Hepatocyte (in vitro differentiated cells): ENCODE measurements at regions not wholly inside any gene's neighbourhood (a gene's known extent, or its start where the extent isn't known, plus 50 kb on each side); places are given as distances from the start of the nearest gene placed in this dataset.
"Not testable (repeated sequence)": the region's sequence is repeated elsewhere in the genome, so short reads cannot be mapped to it uniquely, and the experiment has no call there.

ENCODE experiments used
- DNase-seq: peaks from one replicate; pipeline ENCODE4 v3.0.0-alpha.2; 2016; ENCODE audit warnings: low spot score
- H2AFZ ChIP-seq: fragments of 200-600 bp; sonication (generic); 2 replicates; pipeline ENCODE4 v1.6.0; 2016; ENCODE audit warnings: antibody characterized with exemption, mild to moderate bottlenecking
- H3K27ac ChIP-seq: fragments of 200-600 bp; sonication (generic); 2 replicates; pipeline ENCODE4 v1.5.1; 2016; ENCODE audit warnings: mild to moderate bottlenecking
- H3K27me3 ChIP-seq: fragments of 200-600 bp; sonication (generic); 2 replicates; pipeline ENCODE4 v1.6.1; 2016
- H3K36me3 ChIP-seq: fragments of 200-600 bp; sonication (generic); replicated peaks from 2 replicates; pipeline ENCODE4 v1.5.1; 2016; ENCODE audit warnings: low read depth; ENCODE audit not compliant: insufficient read depth
- H3K4me1 ChIP-seq: fragments of 200-600 bp; sonication (generic); 2 replicates; pipeline ENCODE4 v1.5.1; 2016; ENCODE audit warnings: mild to moderate bottlenecking, moderate library complexity; ENCODE audit not compliant: insufficient read depth
- H3K4me2 ChIP-seq: fragments of 200-600 bp; sonication (generic); 2 replicates; pipeline ENCODE4 v1.6.0; 2016
- H3K4me3 ChIP-seq: fragments of 200-600 bp; sonication (generic); 2 replicates; pipeline ENCODE4 v1.5.1; 2016; ENCODE audit warnings: mild to moderate bottlenecking
- H3K79me2 ChIP-seq: fragments of 200-600 bp; sonication (generic); 2 replicates; pipeline ENCODE4 v1.6.0; 2017; ENCODE audit warnings: mild to moderate bottlenecking
- H3K9me2 ChIP-seq: fragments of 200-600 bp; sonication (generic); replicated peaks from 2 replicates; pipeline ENCODE4 v1.6.0; 2017; ENCODE audit warnings: mild to moderate bottlenecking; ENCODE audit not compliant: insufficient read depth
- H3K9me3 ChIP-seq: fragments of 200-600 bp; sonication (generic); 2 replicates; pipeline ENCODE4 v1.5.1; 2016; ENCODE audit warnings: low read depth, mild to moderate bottlenecking
- H4K20me1 ChIP-seq: fragments of 200-600 bp; sonication (generic); 2 replicates; pipeline ENCODE4 v1.6.0; 2016; ENCODE audit warnings: mild to moderate bottlenecking; ENCODE audit not compliant: insufficient read depth, poor library complexity, severe bottlenecking
- EZH2 ChIP-seq: fragments of 200-600 bp; sonication (generic); IDR thresholded peaks from 2 replicates; pipeline ENCODE4 v1.6.1; 2016; ENCODE audit warnings: antibody characterized with exemption, mild to moderate bottlenecking, borderline replicate concordance
- EZH2phosphoT487 ChIP-seq: fragments of 200-600 bp; sonication (generic); IDR thresholded peaks from one replicate; pipeline ENCODE4 v1.6.1; 2018; ENCODE audit warnings: antibody characterized with exemption, mild to moderate bottlenecking, low read depth, moderate library complexity; ENCODE audit not compliant: unreplicated experiment, severe bottlenecking
- WGBS: methylation state at CpG from one replicate; pipeline ENCODE4 v1.1.6; 2016; ENCODE audit warnings: low lambda C conversion rate; ENCODE audit errors: missing lambda C conversion rate; 5-methylcytosine and 5-hydroxymethylcytosine counted together
- TF ChIP-seq, protein P1 (sequence below): fragments of 200-600 bp; sonication (generic); IDR thresholded peaks from 2 replicates; pipeline ENCODE4 v1.5.1; 2016; ENCODE audit warnings: antibody characterized with exemption, mild to moderate bottlenecking; ENCODE audit not compliant: poor library complexity

DNA sequence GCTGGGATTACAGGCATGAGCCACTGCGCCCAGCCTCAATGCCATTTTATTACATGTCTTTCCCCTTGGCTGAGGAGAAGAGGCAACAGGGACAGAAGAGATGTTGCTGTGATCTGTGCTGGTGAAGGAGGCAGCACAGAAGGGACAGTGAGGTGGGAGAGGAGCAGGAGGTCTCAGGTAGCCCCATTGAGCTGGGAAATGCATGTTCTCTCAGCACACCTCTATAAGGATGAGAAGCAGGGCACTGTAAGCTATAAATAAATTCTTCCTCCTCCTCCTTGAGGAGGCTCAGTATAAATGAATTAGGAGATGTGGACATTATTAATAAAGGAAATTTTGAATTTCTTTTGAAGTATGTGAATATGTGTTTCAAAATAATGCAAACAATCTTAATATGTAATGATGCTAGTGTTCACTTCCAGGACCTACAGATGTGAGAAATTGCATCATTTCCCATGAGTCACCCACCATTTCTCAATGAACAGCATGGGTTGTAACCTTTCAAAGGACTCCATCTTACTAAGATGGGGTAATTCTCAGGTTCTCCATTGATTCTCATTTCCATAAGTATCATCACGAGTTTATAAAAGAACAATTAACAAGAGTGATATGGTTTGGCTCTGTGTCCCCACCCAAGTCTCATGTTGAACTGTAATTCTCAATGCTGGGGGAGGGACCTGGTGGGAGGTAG, 88.9 kb upstream of the ODAD2 start:
- Histone ChIP-seq H3K27ac (no peak overlapping the region), H3K4me1 (no peaks in the 10 kb centered on the region), H2AFZ (no peak overlapping the region)

DNA sequence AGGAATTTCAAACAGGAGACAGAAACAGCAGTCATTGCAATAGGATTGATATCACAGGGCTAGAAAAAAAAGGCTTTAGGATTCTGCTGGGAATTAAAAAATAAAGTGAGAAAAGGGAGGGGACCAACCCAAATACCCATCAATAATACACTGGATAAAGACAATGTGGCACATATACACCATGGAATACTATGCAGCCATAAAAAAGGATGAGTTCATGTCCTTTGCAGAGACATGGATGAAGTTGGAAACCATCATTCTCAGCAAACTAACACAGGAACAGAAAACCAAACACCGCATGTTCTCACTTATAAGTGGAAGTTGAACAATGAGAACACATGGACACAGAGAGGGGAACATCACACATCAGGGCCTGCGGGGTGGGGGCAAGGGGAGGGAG, 86.9 kb upstream of the ODAD2 start:
- H3K27me3 ChIP-seq, H3K4me1 ChIP-seq, H3K27ac ChIP-seq, H3K36me3 ChIP-seq, H3K79me2 ChIP-seq, H2AFZ ChIP-seq, H3K4me3 ChIP-seq, H3K9me2 ChIP-seq, H4K20me1 ChIP-seq, H3K4me2 ChIP-seq, DNase-seq, H3K9me3 ChIP-seq: not testable (repeated sequence)
- 100% methylated on average over 2 of the region's 2 CpGs for WGBS

More for the DNA sequence above, 88.9 kb upstream of the ODAD2 start:
- no peak overlapping the region for H3K4me2 ChIP-seq
- H3K27me3 ChIP-seq = no peaks in the 10 kb centered on the region
- H3K79me2 ChIP-seq = no peaks in the 10 kb centered on the region
- H3K9me2 ChIP-seq = no peaks in the 10 kb centered on the region
- no peak for DNase-seq
- H4K20me1 ChIP-seq = no peaks in the 10 kb centered on the region
- no peak overlapping the region for H3K4me3 ChIP-seq
- H3K36me3 ChIP-seq = no peaks in the 10 kb centered on the region
- H3K9me3 ChIP-seq = no peaks in the 10 kb centered on the region
- TF ChIP-seq EZH2phosphoT487 = no peak
- TF ChIP-seq, protein P1, sequence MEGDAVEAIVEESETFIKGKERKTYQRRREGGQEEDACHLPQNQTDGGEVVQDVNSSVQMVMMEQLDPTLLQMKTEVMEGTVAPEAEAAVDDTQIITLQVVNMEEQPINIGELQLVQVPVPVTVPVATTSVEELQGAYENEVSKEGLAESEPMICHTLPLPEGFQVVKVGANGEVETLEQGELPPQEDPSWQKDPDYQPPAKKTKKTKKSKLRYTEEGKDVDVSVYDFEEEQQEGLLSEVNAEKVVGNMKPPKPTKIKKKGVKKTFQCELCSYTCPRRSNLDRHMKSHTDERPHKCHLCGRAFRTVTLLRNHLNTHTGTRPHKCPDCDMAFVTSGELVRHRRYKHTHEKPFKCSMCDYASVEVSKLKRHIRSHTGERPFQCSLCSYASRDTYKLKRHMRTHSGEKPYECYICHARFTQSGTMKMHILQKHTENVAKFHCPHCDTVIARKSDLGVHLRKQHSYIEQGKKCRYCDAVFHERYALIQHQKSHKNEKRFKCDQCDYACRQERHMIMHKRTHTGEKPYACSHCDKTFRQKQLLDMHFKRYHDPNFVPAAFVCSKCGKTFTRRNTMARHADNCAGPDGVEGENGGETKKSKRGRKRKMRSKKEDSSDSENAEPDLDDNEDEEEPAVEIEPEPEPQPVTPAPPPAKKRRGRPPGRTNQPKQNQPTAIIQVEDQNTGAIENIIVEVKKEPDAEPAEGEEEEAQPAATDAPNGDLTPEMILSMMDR = no peak
- TF ChIP-seq EZH2 = no peak
- 94% methylated on average over 2 of the region's 2 CpGs for WGBS

DNA sequence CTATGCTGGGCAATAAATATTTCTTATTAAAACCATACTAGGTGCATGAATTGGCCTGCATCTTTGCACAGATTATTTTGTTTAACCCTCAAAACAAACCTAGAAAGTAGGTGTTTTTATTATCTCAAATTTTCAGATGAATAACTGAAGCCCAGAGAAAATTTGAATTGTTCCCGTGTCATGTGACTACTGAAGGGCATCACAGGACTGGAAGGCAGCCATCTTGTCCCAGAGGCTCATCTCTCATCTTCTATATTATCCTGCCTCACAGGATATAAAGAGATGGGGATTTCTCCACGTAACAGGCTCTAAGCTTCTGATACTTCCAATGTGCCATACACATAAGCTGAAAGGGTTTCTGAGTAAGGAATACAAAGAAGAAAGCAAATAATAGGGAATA, 84.0 kb upstream of the ODAD2 start:
- Histone ChIP-seq H3K27ac (no peak overlapping the region), H3K4me3 (no peak overlapping the region), H2AFZ (no peak overlapping the region), H3K36me3 (no peaks in the 10 kb centered on the region), H3K79me2 (no peaks in the 10 kb centered on the region), H3K9me3 (no peaks in the 10 kb centered on the region), H3K4me2 (no peak overlapping the region), H3K4me1 (no peaks in the 10 kb centered on the region), H3K9me2 (no peaks in the 10 kb centered on the region), H4K20me1 (no peaks in the 10 kb centered on the region), H3K27me3 (no peaks in the 10 kb centered on the region)
- WGBS = 94% methylated on average over 2 of the region's 2 CpGs
- TF ChIP-seq EZH2phosphoT487 = no peak
- TF ChIP-seq, protein P1 = no peak
- no peak for TF ChIP-seq EZH2
- no peak for DNase-seq

DNA sequence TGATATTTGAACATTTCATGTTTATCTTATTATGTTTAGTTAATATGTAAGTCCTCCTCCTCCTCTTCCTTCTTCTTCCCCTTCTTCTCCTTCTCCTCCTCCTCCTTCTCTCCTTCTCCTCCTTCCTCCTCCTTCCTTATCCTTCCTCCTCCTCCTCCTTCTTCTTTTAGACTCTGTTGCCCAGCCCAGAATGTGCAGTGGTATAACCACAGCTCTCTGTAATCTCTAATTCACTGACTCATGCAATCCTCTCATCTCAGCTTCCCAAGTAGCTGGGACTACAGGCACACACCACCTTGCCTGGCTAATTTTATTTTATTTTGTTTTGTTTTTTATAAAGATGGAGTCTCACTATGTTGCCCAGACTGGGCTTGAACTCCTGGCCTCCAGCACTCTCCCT, 83.4 kb upstream of the ODAD2 start:
- no peaks in the 10 kb centered on the region for H3K27me3 ChIP-seq
- H3K4me1 ChIP-seq = no peaks in the 10 kb centered on the region
- no peaks in the 10 kb centered on the region for H3K79me2 ChIP-seq
- H3K27ac ChIP-seq = no peak overlapping the region
- H3K36me3 ChIP-seq = no peaks in the 10 kb centered on the region
- no peaks in the 10 kb centered on the region for H4K20me1 ChIP-seq
- no peak overlapping the region for H2AFZ ChIP-seq
- no peak for DNase-seq
- H3K4me3 ChIP-seq = no peak overlapping the region
- no peak overlapping the region for H3K4me2 ChIP-seq
- no peaks in the 10 kb centered on the region for H3K9me2 ChIP-seq
- H3K9me3 ChIP-seq = no peaks in the 10 kb centered on the region
- TF ChIP-seq, protein P1 = no peak
- TF ChIP-seq EZH2 (no peak), EZH2phosphoT487 (no peak)
